Thyroid gland (tissue), 4 donors: ENCODE measurements at regions not wholly inside any gene's neighbourhood (a gene's known extent, or its start where the extent isn't known, plus 50 kb on each side); places are given as distances from the start of the nearest gene placed in this dataset.

Source experiments
- CTCF ChIP-seq, 6 experiments: fragments of 200-600 bp in 3 of 6; fragments of 450-650 bp in 3 of 6; sonication (generic) in 3 of 6; IDR thresholded peaks; one replicate each; pipeline ENCODE4 v1.5.1; 2016 to 2019; ENCODE audit warnings: antibody characterized with exemption in 6 of 6, mild to moderate bottlenecking in 2 of 6, inconsistent platforms in 1 of 6, moderate library complexity in 1 of 6
- POLR2A ChIP-seq, 2 donors: fragments of 450-650 bp; IDR thresholded peaks; one replicate each; pipeline ENCODE4 v1.6.1; 2017; ENCODE audit warnings: antibody characterized with exemption in 2 of 2, mild to moderate bottlenecking in 2 of 2, moderate library complexity in 1 of 2

DNA sequence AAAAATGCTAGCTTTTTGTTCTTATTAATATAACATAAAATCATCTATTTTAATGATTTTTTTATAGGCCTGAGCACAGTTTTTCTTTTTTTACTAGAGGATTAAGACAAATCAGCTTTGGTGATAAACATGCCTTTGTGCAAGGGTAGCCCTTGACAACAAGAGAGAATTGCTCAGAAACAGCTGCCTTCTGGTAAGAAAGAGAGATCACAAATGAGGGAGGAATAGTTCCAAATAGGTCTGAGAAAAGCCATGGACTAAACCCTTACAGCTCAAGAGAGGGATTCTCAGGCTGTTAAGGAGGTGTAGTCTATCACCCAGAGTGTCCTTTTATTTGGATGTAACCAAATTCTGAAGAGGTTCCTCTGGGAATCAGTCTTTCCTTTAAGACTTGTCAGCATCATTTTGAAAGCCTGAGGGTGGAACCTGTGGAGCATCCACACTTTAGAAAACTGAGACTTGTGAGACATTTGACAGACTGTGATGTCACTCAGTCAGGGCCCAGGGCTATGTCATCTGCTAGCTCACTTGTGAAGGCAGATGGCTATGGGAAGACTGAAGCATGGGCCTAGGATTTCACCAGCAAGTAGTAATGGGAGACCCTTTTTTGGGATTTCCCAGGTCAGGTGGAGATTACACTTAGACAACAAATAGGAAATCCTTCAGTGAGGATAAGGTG lies 102.9 kb upstream of the KCNAB1 start:
- TF ChIP-seq POLR2A (IDR thresholded peaks at IDR 0.05): no peak
- TF ChIP-seq CTCF (IDR thresholded peaks at IDR 0.05): no peak
